ENCODE measurements at regions not wholly inside any gene's neighbourhood (a gene's known extent, or its start where the extent isn't known, plus 50 kb on each side); places are given as distances from the start of the nearest gene placed in this dataset.

- Histone ChIP-seq H3K4me1 (ENCODE audit: control insufficient read depth, low read length) (no peaks in the 10 kb centered on the region), H3K36me3 (ENCODE audit: control insufficient read depth, low read length) (no peaks in the 10 kb centered on the region), H3F3A (ENCODE audit: control insufficient read depth, insufficient read depth) (no peaks in the 10 kb centered on the region), H3K9me3 (ENCODE audit: control insufficient read depth, insufficient read depth, low read length) (no peaks in the 10 kb centered on the region), H3K4me3 (ENCODE audit: low read length) (no peak overlapping the region), H3K27ac (ENCODE audit: low read depth, low read length) (no peak overlapping the region), H3K79me2 (ENCODE audit: control insufficient read depth, low read length) (no peaks in the 10 kb centered on the region), H3K27me3 (ENCODE audit: control insufficient read depth, low read length) (no peaks in the 10 kb centered on the region), H3K9me2 (replicated peaks; ENCODE audit: control insufficient read depth, low read length) (no peaks in the 10 kb centered on the region), H4K20me1 (ENCODE audit: control insufficient read depth, insufficient read depth, low read depth, low read length) (no peaks in the 10 kb centered on the region), H3K4me2 (ENCODE audit: low read length) (no peak overlapping the region)
- TF ChIP-seq EZH2phosphoT487 (IDR thresholded peaks at IDR 0.05; ENCODE audit: borderline replicate concordance, low read length) (no peak), CTCF (IDR thresholded peaks at IDR 0.05; ENCODE audit: low read depth, low read length, poor library complexity, severe bottlenecking) (no peak)
Observed at GRCh38 chr11:97107604-97108003, 717.8 kb downstream of the JRKL start.

- no peaks in the 10 kb centered on the region for H3K4me1 ChIP-seq (ENCODE audit: control insufficient read depth, low read length)
- H3K9me2 ChIP-seq (replicated peaks; ENCODE audit: control insufficient read depth, low read length): no peaks in the 10 kb centered on the region
- H3K9me3 ChIP-seq (ENCODE audit: control insufficient read depth, insufficient read depth, low read length): no peaks in the 10 kb centered on the region
- H3K27me3 ChIP-seq (ENCODE audit: control insufficient read depth, low read length): no peaks in the 10 kb centered on the region
- no peaks in the 10 kb centered on the region for H3K79me2 ChIP-seq (ENCODE audit: control insufficient read depth, low read length)
- no peaks in the 10 kb centered on the region for H4K20me1 ChIP-seq (ENCODE audit: control insufficient read depth, insufficient read depth, low read depth, low read length)
- no peak overlapping the region for H3K4me2 ChIP-seq (ENCODE audit: low read length)
- H3K4me3 ChIP-seq (ENCODE audit: low read length): no peak overlapping the region
- H3K27ac ChIP-seq (ENCODE audit: low read depth, low read length): no peak overlapping the region
- no peaks in the 10 kb centered on the region for H3F3A ChIP-seq (ENCODE audit: control insufficient read depth, insufficient read depth)
- H3K36me3 ChIP-seq (ENCODE audit: control insufficient read depth, low read length): no peaks in the 10 kb centered on the region
- TF ChIP-seq EZH2phosphoT487 (IDR thresholded peaks at IDR 0.05; ENCODE audit: borderline replicate concordance, low read length) (no peak), CTCF (IDR thresholded peaks at IDR 0.05; ENCODE audit: low read depth, low read length, poor library complexity, severe bottlenecking) (no peak)
Observed at GRCh38 chr11:97109078-97109477, 719.3 kb downstream of the JRKL start.

GRCh38 chr11:97110376-97110775 is 720.6 kb downstream of the JRKL start:
- Histone ChIP-seq H3K4me2 (ENCODE audit: low read length) (no peak overlapping the region), H3K4me3 (ENCODE audit: low read length) (no peak overlapping the region), H3K36me3 (ENCODE audit: control insufficient read depth, low read length) (no peaks in the 10 kb centered on the region), H4K20me1 (ENCODE audit: control insufficient read depth, insufficient read depth, low read depth, low read length) (no peaks in the 10 kb centered on the region), H3K27me3 (ENCODE audit: control insufficient read depth, low read length) (no peaks in the 10 kb centered on the region), H3K9me3 (ENCODE audit: control insufficient read depth, insufficient read depth, low read length) (no peaks in the 10 kb centered on the region), H3F3A (ENCODE audit: control insufficient read depth, insufficient read depth) (no peaks in the 10 kb centered on the region), H3K27ac (ENCODE audit: low read depth, low read length) (no peak overlapping the region), H3K79me2 (ENCODE audit: control insufficient read depth, low read length) (no peaks in the 10 kb centered on the region), H3K9me2 (replicated peaks; ENCODE audit: control insufficient read depth, low read length) (no peaks in the 10 kb centered on the region), H3K4me1 (ENCODE audit: control insufficient read depth, low read length) (no peaks in the 10 kb centered on the region)
- TF ChIP-seq EZH2phosphoT487 (IDR thresholded peaks at IDR 0.05; ENCODE audit: borderline replicate concordance, low read length) (no peak), CTCF (IDR thresholded peaks at IDR 0.05; ENCODE audit: low read depth, low read length, poor library complexity, severe bottlenecking) (no peak)

GRCh38 chr11:97111559-97111958 is 721.7 kb downstream of the JRKL start:
- no peaks in the 10 kb centered on the region for H3K27me3 ChIP-seq (ENCODE audit: control insufficient read depth, low read length)
- H3K4me1 ChIP-seq (ENCODE audit: control insufficient read depth, low read length): no peaks in the 10 kb centered on the region
- no peak overlapping the region for H3K27ac ChIP-seq (ENCODE audit: low read depth, low read length)
- no peaks in the 10 kb centered on the region for H3F3A ChIP-seq (ENCODE audit: control insufficient read depth, insufficient read depth)
- H3K9me2 ChIP-seq (replicated peaks; ENCODE audit: control insufficient read depth, low read length): no peaks in the 10 kb centered on the region
- no peaks in the 10 kb centered on the region for H3K79me2 ChIP-seq (ENCODE audit: control insufficient read depth, low read length)
- no peak overlapping the region for H3K4me3 ChIP-seq (ENCODE audit: low read length)
- TF ChIP-seq EZH2phosphoT487 (IDR thresholded peaks at IDR 0.05; ENCODE audit: borderline replicate concordance, low read length): no peak
- TF ChIP-seq CTCF (IDR thresholded peaks at IDR 0.05; ENCODE audit: low read depth, low read length, poor library complexity, severe bottlenecking): no peak
- H3K4me2 ChIP-seq (ENCODE audit: low read length): no peak overlapping the region
- no peaks in the 10 kb centered on the region for H3K9me3 ChIP-seq (ENCODE audit: control insufficient read depth, insufficient read depth, low read length)
- H4K20me1 ChIP-seq (ENCODE audit: control insufficient read depth, insufficient read depth, low read depth, low read length): no peaks in the 10 kb centered on the region
- no peaks in the 10 kb centered on the region for H3K36me3 ChIP-seq (ENCODE audit: control insufficient read depth, low read length)
